ENCODE measurements at regions not wholly inside any gene's neighbourhood (a gene's known extent, or its start where the extent isn't known, plus 50 kb on each side); places are given as distances from the start of the nearest gene placed in this dataset.

- Histone ChIP-seq H3K27me3 (ENCODE audit: control insufficient read depth, insufficient read depth, low read length) (no peaks in the 10 kb centered on the region), H3K9me3 (replicated peaks; ENCODE audit: control insufficient read depth, low read depth, low read length) (peaks cover 2% of the 10 kb centered on the region), H3K36me3 (ENCODE audit: control insufficient read depth, insufficient read depth, low read length) (no peaks in the 10 kb centered on the region), H3K4me1 (ENCODE audit: control insufficient read depth, insufficient read depth, low read length) (no peaks in the 10 kb centered on the region), H3K27ac (ENCODE audit: low read length) (no peak overlapping the region), H3K4me3 (ENCODE audit: low read length) (no peak overlapping the region)
- DNase-seq = no peak
- WGBS (ENCODE audit: insufficient coverage) = no CpG with 5 or more reads among the region's 1 CpG
Observed at GRCh38 chr12:46499226-46499625, 126.7 kb upstream of the SLC38A2 start.

DNA sequence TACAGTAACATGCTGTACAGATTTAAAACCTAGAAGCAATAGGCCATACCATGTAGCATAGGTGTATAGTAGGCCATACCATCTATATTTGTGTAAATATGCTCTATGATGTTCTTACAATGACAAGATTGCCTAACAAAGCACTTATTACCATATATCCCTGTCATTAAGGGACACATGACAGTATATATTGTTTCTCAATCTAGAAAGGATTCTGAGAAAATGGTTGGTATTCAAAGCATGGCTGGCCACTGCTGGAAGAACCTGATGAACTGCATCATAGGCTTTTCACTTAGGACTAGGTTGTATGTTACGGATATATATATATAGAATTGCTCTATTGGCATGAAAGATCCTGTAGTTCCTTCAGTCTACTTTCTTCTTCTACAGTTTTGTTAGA lies 125.2 kb upstream of the SLC38A2 start:
- no peak overlapping the region for H3K27ac ChIP-seq (ENCODE audit: low read length)
- no peaks in the 10 kb centered on the region for H3K4me1 ChIP-seq (ENCODE audit: control insufficient read depth, insufficient read depth, low read length)
- no peak for DNase-seq
- no CpG with 5 or more reads among the region's 1 CpG for WGBS (ENCODE audit: insufficient coverage)
- H3K36me3 ChIP-seq (ENCODE audit: control insufficient read depth, insufficient read depth, low read length) = no peaks in the 10 kb centered on the region
- H3K27me3 ChIP-seq (ENCODE audit: control insufficient read depth, insufficient read depth, low read length) = no peaks in the 10 kb centered on the region
- no peaks in the 10 kb centered on the region for H3K9me3 ChIP-seq (replicated peaks; ENCODE audit: control insufficient read depth, low read depth, low read length)
- no peak overlapping the region for H3K4me3 ChIP-seq (ENCODE audit: low read length)

- H3K4me3 ChIP-seq (ENCODE audit: low read length) = no peak overlapping the region
- H3K36me3 ChIP-seq (ENCODE audit: control insufficient read depth, insufficient read depth, low read length) = no peaks in the 10 kb centered on the region
- DNase-seq = peak; percentile 18
- H3K4me1 ChIP-seq (ENCODE audit: control insufficient read depth, insufficient read depth, low read length) = peaks cover 3% of the 10 kb centered on the region
- H3K27me3 ChIP-seq (ENCODE audit: control insufficient read depth, insufficient read depth, low read length) = no peaks in the 10 kb centered on the region
- H3K27ac ChIP-seq (ENCODE audit: low read length) = no peak overlapping the region
- H3K9me3 ChIP-seq (replicated peaks; ENCODE audit: control insufficient read depth, low read depth, low read length) = no peaks in the 10 kb centered on the region
- WGBS (ENCODE audit: insufficient coverage) = no CpG with 5 or more reads among the region's 1 CpG
Observed at GRCh38 chr12:46494424-46494823, 121.9 kb upstream of the SLC38A2 start.

DNA sequence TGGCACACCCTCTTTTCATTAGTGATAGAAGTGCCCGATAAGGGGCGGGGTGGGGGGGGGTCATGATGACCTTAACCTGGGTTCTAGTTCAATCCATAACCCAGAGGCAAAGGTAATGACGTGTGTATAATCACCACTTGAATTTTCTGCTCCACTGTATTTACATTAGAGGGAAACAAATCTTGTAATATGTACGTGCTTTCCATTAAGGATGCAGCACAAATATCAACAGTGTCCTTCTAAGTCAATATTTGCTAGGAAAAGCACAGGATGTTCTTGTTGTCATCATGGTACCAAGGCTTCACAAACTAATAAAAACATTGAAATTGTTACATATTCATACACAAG lies 121.2 kb upstream of the SLC38A2 start:
- Histone ChIP-seq H3K36me3 (ENCODE audit: control insufficient read depth, insufficient read depth, low read length) (no peaks in the 10 kb centered on the region), H3K27me3 (ENCODE audit: control insufficient read depth, insufficient read depth, low read length) (no peaks in the 10 kb centered on the region), H3K4me1 (ENCODE audit: control insufficient read depth, insufficient read depth, low read length) (peaks cover 3% of the 10 kb centered on the region), H3K4me3 (ENCODE audit: low read length) (no peak overlapping the region), H3K9me3 (replicated peaks; ENCODE audit: control insufficient read depth, low read depth, low read length) (no peaks in the 10 kb centered on the region), H3K27ac (ENCODE audit: low read length) (no peak overlapping the region)
- no peak for DNase-seq
- WGBS (ENCODE audit: insufficient coverage) = no CpG with 5 or more reads among the region's 4 CpGs

DNA sequence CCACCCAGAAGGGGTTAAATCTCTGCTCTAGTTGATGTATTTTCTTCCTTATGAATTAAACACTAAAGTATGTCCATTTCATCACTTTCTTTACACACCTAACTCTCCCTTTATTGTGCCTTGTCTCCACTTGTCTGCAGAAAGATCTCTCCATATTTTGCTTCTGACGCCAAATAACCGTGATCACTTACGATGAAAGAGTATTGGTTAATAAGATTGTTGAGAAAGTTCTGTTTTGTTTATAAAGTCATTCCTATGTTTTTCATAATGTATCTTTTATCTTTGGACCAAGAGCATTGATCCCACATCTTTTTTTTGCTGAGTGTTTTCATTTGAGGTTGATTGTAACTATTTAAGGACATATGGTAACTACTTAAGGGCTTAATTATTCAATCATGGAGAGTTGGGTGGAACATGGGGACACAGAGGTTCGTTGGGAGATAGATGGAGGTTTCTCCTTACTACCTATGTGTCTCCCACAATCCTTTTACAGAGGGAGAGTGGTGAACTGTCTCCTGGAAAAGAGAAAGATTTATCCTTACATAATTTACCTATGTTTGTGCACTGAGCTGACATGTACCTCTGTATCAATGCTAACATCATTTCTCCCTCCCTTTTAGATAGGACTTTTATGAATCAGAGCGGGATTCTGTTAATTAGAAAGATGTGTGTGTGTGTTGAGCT lies 120.7 kb upstream of the SLC38A2 start:
- Histone ChIP-seq H3K36me3 (ENCODE audit: control insufficient read depth, insufficient read depth, low read length) (no peaks in the 10 kb centered on the region), H3K4me3 (ENCODE audit: low read length) (no peak overlapping the region), H3K4me1 (ENCODE audit: control insufficient read depth, insufficient read depth, low read length) (peaks cover 3% of the 10 kb centered on the region), H3K27me3 (ENCODE audit: control insufficient read depth, insufficient read depth, low read length) (no peaks in the 10 kb centered on the region), H3K27ac (ENCODE audit: low read length) (no peak overlapping the region), H3K9me3 (replicated peaks; ENCODE audit: control insufficient read depth, low read depth, low read length) (no peaks in the 10 kb centered on the region)
- no peak for DNase-seq
- WGBS (ENCODE audit: insufficient coverage) = no CpG with 5 or more reads among the region's 5 CpGs

DNA sequence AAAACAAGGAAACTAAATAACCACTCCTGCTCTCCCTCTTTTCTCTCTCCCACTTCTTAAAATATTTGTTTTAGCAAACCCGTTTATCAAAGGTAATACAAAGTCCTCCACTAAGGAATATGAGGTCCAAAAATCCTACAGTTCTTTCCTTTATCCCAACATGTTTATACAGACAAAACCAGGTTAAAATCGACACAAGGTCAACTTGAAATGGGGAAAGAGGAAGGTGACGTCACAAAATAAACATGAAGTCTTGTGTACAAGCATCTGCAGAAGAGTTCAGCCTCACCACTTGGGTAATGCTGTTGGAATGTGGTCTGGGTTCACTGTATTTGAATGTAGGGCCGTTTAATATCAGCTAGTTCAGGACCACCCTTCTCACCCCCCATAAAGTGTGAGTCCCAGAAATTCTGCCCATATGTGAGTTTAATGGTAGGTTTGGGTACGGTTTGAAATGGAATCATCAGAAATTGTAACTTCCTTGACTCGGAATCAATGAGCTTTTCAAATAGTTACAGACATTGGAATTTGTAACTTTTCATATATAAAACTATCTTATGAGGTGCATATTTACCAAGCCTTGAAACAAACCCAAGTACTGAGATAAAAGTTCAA lies 120.0 kb upstream of the SLC38A2 start:
- no peak overlapping the region for H3K27ac ChIP-seq (ENCODE audit: low read length)
- H3K27me3 ChIP-seq (ENCODE audit: control insufficient read depth, insufficient read depth, low read length) = no peaks in the 10 kb centered on the region
- peaks cover 3% of the 10 kb centered on the region for H3K4me1 ChIP-seq (ENCODE audit: control insufficient read depth, insufficient read depth, low read length)
- WGBS (ENCODE audit: insufficient coverage) = 80% methylated on average over 1 of the region's 6 CpGs
- no peaks in the 10 kb centered on the region for H3K9me3 ChIP-seq (replicated peaks; ENCODE audit: control insufficient read depth, low read depth, low read length)
- H3K4me3 ChIP-seq (ENCODE audit: low read length) = no peak overlapping the region
- no peaks in the 10 kb centered on the region for H3K36me3 ChIP-seq (ENCODE audit: control insufficient read depth, insufficient read depth, low read length)
- no peak for DNase-seq

DNA sequence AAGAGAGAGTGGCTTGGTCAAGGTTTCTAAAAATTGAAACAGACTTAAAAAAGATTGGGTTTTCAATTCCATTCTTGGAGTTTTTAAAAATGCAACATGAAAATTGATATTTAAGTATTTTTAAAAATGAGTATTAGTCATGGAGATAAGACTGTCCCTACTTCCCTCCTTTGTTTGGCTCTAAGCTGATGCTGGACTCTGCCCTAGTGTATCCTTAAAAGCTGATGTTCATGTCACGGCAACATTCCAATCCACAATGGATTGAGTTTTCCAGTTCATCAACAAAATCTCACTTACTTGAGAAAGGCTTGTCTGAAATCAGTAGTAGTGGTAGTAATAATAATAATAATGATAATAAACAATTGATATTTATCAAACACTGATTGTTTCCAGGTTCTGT lies 119.0 kb upstream of the SLC38A2 start:
- H3K4me3 ChIP-seq (ENCODE audit: low read length) = no peak overlapping the region
- H3K27me3 ChIP-seq (ENCODE audit: control insufficient read depth, insufficient read depth, low read length) = no peaks in the 10 kb centered on the region
- DNase-seq = no peak
- peaks cover 3% of the 10 kb centered on the region for H3K4me1 ChIP-seq (ENCODE audit: control insufficient read depth, insufficient read depth, low read length)
- H3K27ac ChIP-seq (ENCODE audit: low read length) = no peak overlapping the region
- H3K9me3 ChIP-seq (replicated peaks; ENCODE audit: control insufficient read depth, low read depth, low read length) = no peaks in the 10 kb centered on the region
- no CpG with 5 or more reads among the region's 1 CpG for WGBS (ENCODE audit: insufficient coverage)
- no peaks in the 10 kb centered on the region for H3K36me3 ChIP-seq (ENCODE audit: control insufficient read depth, insufficient read depth, low read length)

DNA sequence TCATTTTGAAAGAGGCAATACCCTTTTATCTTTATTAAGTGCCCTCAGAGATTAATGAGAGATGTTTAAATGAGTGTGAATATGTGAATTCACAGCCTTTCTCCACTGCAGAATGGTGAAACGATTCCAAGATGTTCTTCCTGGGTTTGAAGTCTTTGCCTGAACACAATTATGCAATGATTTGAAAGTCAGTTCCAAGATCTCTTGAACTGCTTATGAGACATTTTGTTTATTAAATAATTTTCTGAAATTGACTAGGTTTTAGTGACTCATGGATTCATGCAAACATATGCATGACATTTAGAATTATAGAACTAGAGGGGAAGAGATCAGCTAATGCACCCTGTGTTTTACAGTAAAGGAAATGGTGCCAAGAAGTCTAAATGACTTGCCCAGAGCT lies 118.1 kb upstream of the SLC38A2 start:
- no peak overlapping the region for H3K27ac ChIP-seq (ENCODE audit: low read length)

GRCh38 chr12:46489951-46490388 lies 117.4 kb upstream of the SLC38A2 start:
- H3K36me3 ChIP-seq (ENCODE audit: control insufficient read depth, insufficient read depth, low read length) = no peaks in the 10 kb centered on the region
- H3K4me3 ChIP-seq (ENCODE audit: low read length) = no peak overlapping the region
- peak; percentile 35 for DNase-seq
- H3K27me3 ChIP-seq (ENCODE audit: control insufficient read depth, insufficient read depth, low read length) = no peaks in the 10 kb centered on the region
- H3K27ac ChIP-seq (ENCODE audit: low read length) = no peak overlapping the region
- peaks cover 3% of the 10 kb centered on the region for H3K4me1 ChIP-seq (ENCODE audit: control insufficient read depth, insufficient read depth, low read length)
- 40% methylated on average over 2 of the region's 5 CpGs for WGBS (ENCODE audit: insufficient coverage)
- no peaks in the 10 kb centered on the region for H3K9me3 ChIP-seq (replicated peaks; ENCODE audit: control insufficient read depth, low read depth, low read length)

More for the DNA sequence above, 118.1 kb upstream of the SLC38A2 start:
- Histone ChIP-seq H3K4me1 (ENCODE audit: control insufficient read depth, insufficient read depth, low read length) (peaks cover 3% of the 10 kb centered on the region), H3K27me3 (ENCODE audit: control insufficient read depth, insufficient read depth, low read length) (no peaks in the 10 kb centered on the region), H3K4me3 (ENCODE audit: low read length) (no peak overlapping the region), H3K9me3 (replicated peaks; ENCODE audit: control insufficient read depth, low read depth, low read length) (no peaks in the 10 kb centered on the region), H3K36me3 (ENCODE audit: control insufficient read depth, insufficient read depth, low read length) (no peaks in the 10 kb centered on the region)
- 57% methylated on average over 1 of the region's 1 CpG for WGBS (ENCODE audit: insufficient coverage)
- peak; percentile 25 for DNase-seq

DNA sequence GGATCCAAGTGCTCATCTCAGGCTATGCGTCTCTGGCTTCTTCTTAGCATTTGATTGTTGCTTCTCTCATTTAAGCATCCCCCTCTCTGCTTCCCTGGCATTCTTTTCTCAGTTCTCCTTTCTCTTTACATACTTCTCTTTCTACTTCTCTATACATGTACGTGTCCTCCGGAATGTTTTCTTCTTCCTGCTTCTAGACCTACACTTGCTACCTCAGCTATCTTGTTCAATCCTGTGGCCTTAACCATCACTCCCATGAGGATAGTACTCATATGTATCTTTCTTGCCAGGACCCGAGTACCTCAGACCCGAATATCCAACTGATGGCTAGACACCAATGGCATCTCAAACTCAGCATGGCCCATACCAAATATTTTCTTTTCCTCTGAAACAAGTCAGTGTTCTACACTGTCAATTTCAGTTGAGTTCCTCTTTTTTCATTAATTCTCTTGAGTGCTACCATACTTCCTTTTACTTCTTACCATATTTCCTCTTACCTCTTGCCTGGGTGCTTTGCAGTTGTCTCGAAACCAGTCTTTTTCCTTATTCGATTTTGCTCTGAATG lies 115.1 kb upstream of the SLC38A2 start:
- Histone ChIP-seq H3K36me3 (ENCODE audit: control insufficient read depth, insufficient read depth, low read length) (no peaks in the 10 kb centered on the region), H3K27me3 (ENCODE audit: control insufficient read depth, insufficient read depth, low read length) (no peaks in the 10 kb centered on the region), H3K27ac (ENCODE audit: low read length) (no peak overlapping the region), H3K4me3 (ENCODE audit: low read length) (no peak overlapping the region), H3K4me1 (ENCODE audit: control insufficient read depth, insufficient read depth, low read length) (peaks cover 3% of the 10 kb centered on the region), H3K9me3 (replicated peaks; ENCODE audit: control insufficient read depth, low read depth, low read length) (no peaks in the 10 kb centered on the region)
- DNase-seq = peak; percentile 22
- 79% methylated on average over 5 of the region's 7 CpGs for WGBS (ENCODE audit: insufficient coverage)
